CD4-positive, alpha-beta T cell treated with Interleukin-21 for 1 hour (primary cell): ENCODE measurements at regions not wholly inside any gene's neighbourhood (a gene's known extent, or its start where the extent isn't known, plus 50 kb on each side); places are given as distances from the start of the nearest gene placed in this dataset.

Source experiments
- DNase-seq: peaks from one replicate; pipeline ENCODE4 v3.0.0-alpha.2; 2020

DNA sequence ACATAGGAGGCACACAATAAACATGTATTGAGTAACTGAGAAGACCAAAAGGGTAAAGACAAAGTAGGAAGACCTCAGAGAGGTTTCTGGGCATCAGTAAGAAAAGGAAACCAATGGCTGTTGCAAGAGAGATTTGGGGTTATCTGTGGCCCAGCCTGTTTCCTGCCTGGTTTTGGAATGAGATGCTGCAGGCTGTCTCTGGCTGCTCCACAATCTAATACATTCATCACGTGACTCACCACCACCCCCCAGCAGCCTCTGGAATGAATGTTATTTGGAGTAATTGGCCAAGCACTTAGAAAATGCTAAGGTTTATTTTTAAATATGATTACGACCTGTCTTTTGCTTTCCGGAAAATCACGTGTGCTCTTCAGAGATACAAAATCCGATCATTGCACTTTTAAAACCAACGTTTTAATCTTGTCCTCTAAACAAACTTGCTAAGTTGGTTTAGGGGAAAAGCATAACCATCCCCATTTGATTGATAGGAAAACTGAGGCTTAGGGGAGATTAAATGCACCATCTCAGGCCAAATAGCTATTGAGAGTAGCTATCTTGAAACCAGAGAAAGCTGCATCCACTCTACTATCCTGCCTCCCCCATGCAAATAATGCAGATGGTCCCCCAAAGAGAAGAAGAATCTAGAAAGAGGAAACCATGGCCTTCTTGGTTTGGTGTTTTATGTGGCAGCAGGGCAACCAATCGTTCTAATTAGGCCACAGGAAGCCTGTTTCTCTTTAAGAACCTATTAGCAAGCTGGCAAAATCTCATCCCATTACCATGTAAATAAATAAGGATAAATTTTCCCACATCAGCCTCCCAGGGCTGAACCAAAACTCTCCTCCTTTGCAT, 151.8 kb upstream of the ADRA1B start:
- DNase-seq, result no peak

DNA sequence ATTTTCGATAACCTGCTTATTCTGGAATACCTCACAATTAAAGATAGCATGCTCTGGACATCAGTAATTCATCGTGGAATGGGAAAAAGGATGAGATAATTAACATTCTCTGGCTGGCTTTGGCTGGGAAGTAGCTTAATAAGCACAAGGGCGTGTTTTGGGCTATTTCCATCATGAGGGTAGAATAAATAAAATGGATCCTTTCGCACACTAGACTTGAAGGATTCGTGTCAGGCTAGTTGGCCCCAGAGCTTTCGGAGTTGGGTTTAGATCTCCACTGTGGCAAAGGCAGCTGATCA, 151.2 kb upstream of the ADRA1B start:
- DNase-seq, result no peak

DNA sequence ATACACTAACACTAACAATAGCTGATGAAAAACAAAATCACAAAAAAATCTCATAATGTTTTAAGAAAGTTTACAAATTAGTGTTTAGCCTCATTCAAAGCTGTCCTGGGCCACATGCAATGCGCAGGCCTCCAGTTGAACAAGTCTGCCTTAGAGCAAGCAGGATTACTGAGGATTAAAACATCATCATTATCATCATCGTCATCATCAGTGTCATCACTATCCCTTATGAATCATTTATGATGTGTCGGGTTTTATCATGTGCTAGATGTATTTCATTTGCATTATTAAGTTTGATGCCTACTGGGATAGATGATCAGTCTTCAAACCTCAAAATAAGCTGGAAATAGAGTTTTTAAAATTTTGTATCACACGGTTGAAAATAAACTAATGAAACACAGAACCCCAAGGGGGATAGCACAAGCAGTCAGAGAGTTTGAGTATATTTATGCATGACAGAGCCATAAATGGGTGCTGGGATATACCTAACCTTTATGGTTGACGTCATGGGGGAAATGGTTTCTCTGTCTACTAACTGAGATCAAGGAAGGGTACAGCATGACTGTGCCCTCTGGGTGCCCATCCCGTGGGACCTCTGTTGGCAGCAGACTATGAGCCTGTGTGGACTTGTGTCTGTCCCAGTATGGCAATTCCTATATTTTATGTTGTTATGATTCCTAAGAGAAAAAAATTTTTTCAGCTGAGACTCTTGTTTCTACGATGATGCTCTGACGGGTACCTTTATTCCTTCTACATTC, 150.3 kb upstream of the ADRA1B start:
- DNase-seq, result no peak

DNA sequence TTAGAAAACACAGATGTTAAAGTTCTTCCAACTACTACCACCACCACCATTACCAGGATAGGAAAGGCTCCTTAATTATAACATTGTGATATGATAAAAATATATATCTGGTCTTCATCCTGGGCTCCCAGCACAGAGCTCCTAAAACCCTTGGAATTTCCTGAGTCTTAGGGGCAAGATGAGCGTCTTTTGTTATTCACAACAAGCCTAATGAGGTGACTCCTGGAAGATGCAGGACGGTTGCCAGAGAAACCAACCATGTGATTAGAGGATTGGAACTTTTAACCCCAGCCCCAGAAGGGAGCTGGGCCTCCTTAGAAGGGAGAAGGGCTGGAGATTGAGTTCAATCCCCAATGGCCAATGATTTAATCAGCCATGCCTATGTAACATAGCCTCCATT, 148.0 kb upstream of the ADRA1B start:
- no peak for DNase-seq

DNA sequence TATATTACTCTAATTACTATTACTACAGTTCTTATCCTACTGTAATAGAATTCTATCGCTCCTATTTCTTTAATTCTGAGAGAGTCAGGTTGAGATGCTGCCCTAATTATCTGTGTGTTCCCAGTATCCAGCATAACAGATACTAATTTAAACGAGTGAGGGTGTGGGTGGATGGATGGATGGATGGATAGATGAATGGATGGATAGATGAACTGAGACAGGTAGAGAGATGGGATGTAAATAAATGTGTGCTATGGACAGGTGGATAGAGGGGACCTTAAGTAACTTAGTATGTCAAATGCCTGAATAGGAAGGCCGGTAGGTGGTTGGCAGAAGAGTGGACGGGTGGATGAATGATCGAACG, 143.6 kb upstream of the ADRA1B start:
- DNase-seq, result no peak

DNA sequence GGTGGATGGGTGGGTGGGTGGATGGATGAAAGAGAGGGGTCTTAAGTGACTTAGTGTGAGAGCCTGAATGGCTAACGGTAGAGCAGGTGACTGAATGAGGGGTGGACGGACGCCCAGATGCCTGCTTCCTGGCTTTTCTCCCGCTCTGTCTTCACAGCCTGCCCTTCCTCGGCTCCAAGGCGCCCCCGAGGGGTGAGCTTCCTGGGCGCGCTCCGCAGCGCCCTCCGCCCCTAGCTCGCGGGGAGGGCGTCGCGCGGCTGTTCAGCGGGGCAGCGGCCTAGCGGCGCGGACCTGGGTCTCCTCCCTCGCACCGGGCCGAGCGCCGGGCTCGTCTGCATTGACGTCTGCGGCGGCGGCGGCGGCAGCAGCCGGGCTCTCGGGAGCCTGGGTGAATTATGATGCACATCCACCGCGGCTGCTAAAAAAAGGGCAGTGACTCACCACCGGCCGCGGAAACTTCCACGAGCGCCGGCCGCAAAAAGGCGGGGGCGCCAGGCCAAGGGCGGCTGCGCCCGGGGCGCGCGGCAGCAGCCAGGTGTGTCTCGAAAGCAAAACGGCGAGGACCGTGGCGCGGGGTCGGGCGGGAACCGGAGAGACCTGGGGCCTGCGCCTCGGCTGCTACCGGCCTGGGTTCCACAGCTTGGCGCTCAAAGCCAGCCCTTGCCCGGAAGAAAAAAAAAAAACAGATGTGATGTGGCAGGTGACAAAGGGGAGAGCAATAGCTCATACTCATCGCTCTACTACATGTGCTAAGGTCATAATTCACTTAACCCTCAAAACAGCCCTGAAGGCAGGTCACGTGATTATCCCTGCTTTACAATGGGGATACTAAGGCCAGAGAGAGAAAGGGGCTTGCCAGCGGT, 143.0 kb upstream of the ADRA1B start:
- peak; percentile 52 for DNase-seq

DNA sequence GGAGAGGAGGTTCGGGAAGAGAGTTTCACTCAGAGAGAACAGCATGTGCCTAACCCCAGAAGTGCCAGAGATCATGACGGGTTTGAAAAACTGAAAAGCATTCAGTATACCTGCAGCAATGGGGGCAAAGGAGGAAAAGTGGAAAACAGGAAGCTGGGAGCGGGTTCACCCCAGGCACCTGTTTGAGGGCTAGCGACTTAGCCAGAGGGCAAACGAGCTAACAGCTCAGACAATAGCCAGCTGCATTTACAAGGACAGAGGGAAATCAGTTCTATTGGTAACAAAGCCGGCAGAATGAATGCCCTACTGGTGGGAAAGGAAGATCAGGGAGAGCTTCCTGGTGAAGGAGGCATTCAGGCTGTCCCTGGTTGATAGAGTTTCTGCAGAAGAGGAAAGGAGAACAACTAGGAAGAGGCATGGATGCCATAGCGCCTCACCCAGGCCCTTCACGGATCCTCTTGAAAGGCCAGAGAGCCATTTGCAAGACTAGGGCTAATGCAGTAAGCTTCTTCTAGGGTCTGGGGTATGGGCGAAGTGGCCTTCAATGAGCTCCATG, 141.7 kb upstream of the ADRA1B start:
- no peak for DNase-seq

DNA sequence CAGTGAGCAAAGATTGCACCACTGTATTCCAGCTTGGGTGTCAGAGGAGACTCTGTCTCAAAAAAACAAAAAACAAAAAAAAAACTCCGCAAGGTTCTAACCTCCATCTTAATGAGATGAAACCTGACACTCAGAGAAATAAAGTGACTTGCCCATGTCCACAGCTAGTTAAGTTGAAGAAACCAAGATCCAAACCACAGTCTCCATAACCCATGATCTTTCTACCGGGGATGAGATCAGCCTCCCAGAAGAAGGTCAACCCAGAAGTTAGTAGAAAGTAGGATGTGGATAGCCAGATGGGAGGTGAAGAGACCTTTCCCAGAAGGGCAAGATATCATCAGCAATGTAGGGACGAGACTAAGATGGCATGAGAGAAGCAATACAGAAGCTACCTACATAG, 140.4 kb upstream of the ADRA1B start:
- no peak for DNase-seq

DNA sequence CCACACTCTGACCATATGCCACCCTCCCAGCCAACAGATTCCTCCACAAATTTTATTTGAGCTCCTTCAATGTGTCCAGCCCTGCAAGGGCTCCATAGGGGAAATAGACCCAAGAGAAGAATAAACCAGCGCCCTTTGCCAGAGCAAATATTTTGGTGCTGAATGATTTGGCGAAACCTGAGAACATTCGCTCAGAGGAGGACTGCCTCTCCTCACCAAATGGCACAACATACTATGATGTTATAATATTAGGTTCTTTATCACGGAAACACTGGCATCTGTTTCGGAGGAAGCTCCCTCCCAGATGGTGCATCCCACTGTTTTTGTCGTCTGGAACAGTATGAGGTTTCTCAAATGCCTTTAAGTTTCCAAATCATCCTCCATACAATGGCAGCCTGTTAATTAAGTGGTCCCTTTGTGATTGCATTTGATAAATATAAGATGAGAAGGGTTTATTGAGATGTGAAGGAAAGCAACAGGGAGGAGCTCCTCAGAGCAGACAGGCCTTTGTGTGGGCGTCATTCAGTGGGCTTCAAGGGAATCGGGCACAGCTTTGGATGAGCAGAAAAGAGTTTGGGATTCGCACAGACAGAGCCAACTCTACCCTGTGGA, 139.1 kb upstream of the ADRA1B start:
- DNase-seq, result no peak

DNA sequence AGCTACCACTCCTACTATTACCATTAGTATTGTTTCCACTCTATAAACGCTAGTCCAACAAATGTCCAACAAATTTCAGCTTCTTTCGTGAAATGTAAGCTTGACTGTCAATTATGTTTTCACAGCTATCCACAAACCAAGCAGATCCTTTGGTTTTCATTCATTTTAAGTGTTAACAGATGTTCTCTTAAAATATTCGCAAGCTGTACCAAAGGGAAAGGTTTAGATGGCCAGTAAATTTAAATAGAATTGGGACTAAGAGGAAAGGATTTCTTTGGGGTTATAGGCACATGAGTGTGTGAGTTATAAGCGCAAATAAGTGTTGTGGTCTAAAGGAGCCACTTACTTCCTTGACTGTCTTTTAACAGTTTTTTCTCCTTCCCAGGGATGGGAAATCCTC, 136.8 kb upstream of the ADRA1B start:
- DNase-seq, result no peak

DNA sequence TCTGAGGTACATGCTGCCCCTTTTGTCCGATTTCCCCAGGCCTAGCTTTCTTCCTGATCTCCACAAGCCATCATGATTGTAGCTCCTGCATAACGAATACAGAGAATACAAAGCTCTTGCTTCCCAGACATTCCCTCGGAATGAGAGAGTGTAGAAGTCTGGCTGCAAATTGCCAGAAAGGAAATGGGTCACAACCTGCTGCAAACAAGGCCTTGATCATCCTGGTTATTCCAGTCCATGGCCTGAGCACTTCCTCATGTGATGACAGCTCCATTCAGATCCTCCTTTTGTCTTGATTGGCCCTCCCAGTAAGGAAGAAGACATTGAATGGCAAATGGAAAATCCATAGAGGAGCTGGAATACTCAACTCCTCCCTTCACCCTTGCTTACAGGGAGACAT, 136.0 kb upstream of the ADRA1B start:
- no peak for DNase-seq

DNA sequence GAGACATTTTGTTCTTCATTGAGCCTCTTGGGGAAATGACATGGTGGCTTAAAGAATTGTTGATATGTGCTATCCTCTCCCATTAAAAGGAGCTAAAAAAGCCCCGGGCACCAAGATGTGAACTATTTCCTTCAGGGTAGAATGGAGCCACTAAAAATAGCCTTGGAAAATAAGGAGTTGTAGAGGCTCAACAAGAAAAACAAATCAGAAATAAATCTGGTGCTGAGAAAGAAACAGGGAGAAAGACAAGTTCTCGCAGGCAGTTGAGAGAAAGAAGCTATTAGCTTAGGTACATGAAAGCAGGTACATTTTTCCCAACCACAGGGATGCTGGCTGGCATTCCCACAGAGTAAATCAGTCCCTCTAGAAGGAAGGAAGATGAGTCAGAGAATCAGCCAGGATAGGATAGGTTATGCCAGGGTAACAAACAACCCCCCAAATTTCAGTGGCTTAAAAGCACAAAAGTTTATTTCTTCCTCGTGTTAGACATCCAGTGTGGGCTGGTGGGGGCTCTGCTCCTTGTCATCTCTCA, 134.6 kb upstream of the ADRA1B start:
- no peak for DNase-seq

DNA sequence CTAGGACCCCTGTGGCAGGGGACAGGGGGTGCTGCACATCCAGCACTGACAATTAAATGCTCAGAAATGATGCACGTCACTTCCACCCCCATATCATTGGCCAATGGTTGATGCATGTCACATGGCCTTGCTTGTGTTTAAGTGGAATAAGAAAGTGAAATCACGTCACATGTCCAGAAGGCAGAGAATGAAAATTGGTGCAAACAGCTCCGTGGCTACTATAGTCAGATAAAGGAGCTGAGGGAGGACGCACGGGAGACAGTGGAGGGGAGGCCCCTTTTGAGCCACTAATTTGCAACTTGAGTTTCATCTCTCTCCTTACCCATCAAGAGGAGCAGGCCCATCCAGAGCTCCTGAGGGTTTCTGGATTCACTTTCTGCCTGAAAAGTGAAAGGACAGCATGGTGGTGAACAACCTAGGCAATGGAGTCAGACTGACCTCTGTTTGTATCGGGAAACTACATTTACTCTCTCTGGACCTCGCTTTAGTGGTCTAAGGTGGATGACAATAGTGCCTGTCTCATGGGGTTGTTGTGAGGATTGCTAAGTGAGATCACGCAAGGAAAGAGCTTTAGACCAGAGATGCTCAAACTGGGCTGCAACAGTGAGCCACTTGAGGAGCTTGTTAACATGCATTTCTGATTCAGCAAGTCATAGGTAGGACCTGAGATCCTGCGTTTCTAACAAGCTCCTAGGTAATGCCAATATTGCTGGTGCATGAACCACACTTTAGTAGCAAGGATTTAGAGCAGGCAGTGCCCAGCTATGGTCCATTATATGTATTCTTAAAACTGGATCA, 133.9 kb upstream of the ADRA1B start:
- no peak for DNase-seq

DNA sequence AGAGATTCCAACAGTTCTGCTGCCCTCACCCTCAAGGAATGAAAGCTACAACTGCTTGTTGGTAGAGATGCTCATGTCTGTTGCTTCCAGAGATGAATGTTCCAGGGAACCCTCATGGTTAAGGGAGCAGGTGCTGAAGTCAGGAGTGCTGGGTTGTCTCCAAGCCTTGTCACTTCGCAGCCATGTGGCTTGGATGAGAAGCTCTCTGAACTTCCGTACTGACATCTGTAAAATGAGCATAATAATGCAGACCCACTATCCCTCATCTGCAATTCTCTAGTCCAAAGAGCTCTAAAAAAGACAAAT, 133.3 kb upstream of the ADRA1B start:
- DNase-seq, result no peak

DNA sequence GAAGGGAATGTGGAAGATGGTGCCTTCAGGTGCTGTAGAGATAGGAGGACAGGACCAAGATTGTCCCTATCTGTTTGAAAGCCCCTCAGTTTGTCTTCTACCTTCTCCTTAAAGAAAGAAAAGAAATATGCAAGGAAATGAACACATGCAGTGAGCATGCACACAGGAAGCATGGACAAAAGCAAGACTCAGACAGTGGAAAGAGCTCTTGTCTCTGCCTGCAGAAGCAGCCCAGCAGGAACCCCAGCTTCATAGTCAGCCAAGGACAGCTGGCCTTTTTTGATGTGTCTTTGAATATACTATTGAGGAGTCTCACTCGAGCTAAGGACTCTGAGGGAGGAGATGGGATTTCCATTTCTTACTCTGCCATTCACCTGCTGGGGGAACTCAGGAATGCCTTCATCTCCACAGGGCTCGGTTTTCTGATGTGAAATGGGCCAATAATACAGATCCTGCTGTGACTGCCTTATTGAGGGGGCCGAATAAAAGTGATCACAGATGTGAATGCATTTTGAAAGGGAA, 132.5 kb upstream of the ADRA1B start:
- DNase-seq, result no peak

DNA sequence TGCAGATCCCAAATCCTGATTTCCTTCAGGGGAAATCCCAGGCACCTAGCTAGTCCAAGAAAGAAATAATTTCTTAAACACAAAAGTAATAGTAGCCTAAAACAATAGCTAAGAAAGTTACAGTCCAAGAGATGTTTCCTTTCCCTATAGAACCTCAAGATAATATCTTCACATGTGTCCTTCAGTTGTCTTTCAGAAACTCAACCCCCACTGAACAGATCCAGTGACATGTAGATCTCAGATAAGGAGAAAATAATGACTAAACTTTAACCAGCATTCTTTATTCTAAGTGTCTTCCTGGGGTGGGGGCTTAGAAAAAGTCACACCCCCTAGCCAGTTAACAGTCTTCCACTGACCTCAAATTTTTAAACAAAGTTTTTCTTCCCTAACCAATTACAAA, 131.3 kb upstream of the ADRA1B start:
- DNase-seq, result no peak

DNA sequence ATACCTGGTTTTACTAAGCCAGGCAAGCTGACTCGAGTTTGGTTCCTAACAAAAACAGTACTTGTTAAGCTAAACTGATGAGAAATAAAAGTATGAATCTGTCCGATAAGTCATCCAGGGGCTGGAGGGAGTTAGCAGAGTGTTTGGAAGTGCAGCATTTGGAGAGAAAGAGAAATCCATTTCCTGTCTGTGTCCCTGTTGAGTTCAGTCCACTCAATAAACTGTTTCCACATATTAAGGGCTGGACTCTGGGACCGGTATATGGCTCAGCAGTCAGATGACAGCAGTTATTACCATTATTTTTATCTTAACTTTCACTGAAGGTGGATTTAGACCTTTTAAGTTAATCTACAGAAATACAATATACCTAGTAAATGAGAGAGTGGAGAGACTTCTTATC, 130.6 kb upstream of the ADRA1B start:
- DNase-seq, result no peak

DNA sequence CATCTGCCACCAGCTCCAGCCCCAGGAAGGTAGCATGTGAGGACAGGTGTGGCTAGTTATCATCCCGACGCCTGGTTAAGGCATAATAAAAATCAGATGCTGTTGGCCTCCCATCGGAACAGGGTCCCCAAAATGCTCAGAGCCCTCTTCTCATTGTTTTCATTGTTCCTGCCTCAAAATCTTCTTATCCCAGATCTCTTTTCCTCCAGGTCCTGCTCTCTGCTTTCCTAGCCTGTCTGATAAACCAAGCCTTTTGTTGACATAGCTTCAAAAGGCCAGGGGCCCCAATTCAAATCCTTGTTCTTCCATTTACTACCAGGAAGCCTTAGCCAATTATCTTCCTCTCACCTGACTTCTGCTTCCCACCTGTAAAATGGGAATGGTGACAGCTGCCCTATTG, 130.1 kb upstream of the ADRA1B start:
- DNase-seq, result no peak

DNA sequence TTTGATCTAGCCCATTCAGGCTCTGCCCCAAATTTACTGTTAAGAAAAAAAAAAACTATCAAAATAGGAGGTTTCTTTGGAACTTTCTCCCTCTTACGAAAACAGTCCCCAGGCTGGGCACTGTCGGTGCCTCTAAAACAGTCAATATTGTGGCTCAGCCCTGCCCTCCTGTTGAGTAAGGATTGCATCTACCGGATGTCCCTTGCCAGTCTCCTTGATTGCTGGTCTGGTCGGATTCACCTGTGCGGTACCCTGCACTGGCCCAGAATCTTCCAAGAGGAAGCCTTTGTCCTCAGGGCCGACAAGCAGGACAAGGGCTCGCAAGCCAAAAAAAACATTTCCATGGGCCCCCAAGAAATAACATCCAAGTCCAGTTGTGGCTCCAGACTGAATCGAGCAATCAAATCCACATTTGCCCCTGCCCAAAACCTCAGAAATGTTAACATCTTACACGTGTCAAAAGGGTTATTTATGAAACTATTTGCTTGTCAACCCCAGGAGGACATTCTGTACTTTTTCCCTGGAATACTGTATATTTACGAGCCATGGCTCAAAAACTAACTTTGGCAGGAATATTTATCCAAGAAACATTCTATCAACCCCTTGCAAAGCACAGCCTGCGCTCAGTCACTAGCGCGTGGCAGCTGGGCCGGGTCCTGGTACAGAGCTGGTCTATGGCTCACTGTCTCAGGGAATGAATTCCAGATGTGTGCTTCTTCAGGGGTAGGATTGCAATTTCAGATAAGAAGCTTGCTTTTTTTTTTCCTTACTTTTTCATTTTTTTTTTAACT, 129.2 kb upstream of the ADRA1B start:
- no peak for DNase-seq

DNA sequence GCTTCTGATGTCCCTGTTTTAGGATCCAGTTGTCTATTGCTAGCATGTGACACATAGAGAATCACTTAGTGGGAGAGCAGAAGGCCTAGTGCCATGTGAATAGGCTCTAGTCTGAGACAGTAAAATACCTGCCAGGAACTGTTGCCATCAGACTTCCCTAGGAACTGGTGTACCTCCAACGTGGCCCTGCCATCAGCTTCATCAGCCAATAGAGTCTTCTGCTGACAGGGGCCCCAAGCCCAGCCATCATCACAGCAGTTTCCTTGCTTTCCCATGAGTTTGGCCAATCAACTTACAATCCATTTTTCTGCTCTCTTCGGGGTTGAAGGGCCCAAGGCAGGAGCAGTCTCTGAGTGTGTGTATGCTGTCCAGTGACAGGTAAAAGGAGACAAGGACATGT, 128.4 kb upstream of the ADRA1B start:
- DNase-seq, result no peak

DNA sequence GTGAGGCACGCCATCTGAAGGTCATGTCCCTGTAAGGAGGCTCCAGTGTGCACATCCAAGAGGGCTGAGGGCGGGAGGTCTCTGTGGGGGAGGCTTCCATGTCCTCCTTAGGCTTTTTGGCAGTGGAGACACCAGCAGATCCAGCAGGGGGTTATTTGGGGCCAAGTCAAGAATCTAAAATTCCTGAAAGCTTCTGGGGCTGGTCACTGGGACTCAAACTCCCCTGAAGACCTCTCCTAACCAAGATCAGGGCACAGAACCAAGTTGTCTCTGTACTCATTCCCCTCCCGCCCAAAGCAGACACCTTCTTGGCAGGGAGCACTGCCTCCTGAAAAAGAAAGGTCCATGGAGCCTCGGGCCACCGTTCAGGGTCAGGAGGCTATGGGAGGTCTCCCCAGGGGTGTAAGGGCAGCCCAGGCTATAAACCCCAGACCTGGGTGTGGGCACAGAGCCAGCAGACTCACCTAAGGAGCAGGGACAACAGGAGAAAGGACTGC, 127.4 kb upstream of the ADRA1B start:
- no peak for DNase-seq
